ENCODE measurements at regions not wholly inside any gene's neighbourhood (a gene's known extent, or its start where the extent isn't known, plus 50 kb on each side); places are given as distances from the start of the nearest gene placed in this dataset.

DNA sequence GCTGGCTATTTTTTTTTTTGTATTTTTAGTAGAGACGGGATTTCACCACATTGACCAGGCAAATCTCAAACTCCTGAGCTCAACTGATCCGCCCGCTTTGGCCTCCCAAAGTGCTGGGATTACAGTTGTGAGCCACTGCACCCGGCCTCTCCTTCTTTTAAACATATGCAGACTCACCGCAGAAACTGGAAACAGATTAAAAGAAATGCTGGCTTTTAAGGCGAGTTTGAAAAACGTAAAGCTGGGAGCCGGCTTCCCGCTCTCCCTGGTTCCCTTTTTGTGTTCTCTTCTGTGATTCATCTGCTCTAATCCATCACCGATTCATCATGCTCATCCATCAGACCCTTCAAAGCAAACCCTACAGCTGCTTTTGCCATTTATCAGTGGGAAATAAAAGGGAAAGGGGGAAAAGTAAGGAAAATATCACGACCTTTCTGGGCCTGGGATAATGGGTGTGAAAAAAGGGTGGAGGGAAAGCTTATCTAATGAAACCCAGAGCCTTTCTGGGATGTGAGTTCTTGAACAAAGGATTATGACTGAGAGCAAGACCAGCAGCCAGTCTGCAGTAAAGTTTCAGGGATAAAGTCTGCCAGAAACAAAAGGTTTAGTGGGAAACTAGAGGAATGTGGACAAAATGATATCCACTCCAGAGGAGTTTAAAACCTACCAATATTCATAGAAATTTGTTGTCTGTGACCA is 92.3 kb upstream of the LRIG1 start:
- no peak for DNase-seq

DNA sequence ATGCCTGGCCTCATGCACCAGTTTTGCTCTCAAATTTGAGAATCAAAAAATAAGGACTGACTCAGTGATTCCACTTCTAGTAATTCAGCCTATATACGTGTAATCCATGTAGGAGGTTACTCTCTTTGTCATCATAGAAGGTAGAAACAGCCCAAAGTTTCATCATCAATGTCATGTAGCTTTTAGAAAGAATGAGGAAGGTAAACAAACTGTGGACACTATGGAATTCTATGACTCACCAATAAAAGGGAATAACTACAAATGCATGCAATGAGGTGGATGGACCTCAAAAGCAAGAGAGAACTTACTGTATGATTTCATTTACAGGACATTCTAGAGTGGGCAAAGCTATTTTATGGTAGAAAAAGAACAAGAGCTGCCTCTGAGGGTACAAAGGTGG is 93.2 kb upstream of the LRIG1 start:
- no peak for DNase-seq

DNA sequence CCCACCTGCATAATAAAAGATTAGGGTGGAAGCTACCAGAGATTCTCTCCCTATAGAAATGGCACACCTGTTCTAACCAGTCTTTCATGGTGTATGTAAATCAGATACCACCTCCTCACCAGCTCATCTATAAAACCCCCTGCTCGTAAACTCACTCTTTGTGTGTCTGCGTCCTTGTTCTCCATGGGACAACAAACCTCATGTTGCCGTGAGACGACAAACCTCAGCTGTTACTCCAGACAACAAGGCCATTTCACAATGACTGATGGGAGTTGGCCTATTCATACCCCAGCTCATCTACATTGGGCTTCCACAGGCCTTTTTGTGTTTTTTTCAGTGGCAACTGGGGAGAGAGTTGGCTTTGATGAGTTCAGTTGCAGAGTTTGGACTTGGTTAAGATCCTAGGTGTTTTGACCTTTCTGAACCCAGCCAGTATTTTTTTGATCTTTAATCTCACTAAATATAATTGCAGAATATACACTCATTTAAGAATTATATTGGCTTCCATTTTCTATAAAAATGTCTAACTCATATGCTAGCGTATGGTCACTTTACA is 96.6 kb upstream of the LRIG1 start:
- no peak for DNase-seq

DNA sequence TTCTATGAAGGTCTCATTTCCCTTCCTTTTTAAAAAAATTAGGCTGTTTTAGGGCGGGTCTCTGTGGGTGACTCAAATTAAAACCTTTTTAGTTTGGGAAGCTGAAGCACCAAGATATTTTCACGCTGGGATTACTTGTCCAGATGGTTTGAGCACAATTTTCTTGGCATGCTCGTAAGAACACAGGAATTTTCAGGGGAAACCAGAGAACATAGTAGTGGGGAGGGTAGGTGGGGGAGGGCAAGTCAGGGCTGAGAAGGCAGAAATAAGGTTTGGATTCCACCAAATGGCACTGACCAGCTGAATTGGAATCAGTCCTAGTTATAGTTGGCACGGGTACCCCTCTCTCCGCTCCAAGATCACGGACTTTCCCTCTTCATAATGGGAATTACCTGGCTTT is 97.3 kb upstream of the LRIG1 start:
- DNase-seq: no peak

DNA sequence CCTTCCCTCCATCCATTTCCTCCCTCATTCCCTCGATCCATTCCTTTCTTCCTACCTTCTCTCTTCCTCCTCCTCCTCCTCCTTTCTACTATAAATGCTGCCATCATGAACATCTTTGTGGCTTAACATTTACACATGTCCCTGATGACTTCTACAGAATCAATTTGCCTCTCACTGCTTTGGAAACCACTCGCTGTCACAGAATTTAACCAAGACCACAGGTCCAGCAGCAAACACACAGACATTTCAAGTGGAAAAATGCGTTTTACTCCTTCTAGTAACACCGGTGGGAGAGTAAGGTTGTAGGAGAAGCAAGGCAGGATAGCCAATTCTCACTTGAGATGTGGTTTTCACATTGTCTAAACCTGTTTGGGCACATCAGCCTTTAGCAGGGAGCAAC is 101.4 kb upstream of the LRIG1 start:
- no peak for DNase-seq

DNA sequence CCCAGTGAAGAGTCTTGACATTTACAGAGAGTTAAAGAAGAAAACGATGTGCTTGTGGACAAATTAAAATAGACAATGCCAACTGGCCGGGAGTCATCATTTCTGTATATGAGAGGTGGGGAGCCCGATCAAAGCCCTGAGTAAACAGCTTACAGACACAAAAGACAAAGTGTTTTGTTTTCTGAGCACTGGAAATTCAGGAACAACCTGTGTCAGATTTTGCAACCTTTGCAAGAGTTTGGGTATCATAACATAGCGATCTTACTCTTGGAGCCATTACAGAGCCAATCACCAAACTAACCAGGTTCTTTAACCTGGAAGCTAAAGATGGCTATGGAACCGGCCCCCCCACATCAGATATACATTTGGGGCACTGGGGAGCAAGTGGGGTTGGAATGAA is 101.9 kb upstream of the LRIG1 start:
- no peak for DNase-seq

DNA sequence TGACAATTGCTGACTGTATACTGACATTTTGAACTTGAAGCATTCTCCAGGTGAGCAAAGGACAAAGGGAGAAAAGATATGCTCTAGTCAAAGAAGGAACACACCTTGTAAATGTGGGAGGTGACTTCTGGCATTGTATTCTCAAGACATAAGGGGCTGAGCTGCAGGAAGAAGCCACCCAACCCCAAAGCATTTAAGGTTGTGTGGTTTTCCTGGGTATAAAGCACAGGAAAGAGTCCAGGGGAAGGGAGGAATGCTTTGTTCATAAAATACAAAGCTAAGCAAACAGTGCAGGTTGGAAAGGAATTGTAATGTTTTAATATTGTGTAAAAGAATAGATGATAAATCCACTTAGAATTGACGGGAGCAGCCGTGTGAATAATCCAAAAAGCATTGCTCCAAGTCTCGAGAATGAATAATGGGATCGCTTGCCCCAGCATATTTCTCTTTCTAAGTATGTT is 102.4 kb upstream of the LRIG1 start:
- DNase-seq: no peak

DNA sequence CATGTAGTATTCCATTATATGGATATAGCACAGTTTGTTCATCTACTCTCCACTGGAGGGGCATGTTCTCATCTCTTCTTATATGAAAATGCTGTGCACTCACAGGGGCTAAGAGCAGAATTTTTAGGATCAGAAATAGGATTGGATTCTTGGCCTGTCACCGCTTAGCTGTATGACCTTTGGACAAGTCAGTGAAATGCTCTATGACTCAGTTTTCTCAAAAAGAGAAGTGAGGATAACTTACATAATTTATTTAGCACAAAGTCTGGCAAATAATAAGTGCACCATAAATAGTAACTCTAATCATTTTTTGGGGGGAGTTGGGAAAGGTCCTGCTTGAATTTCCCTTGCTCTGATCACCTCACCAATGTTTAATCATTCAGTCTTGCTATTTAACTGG is 103.7 kb upstream of the LRIG1 start:
- DNase-seq: no peak

DNA sequence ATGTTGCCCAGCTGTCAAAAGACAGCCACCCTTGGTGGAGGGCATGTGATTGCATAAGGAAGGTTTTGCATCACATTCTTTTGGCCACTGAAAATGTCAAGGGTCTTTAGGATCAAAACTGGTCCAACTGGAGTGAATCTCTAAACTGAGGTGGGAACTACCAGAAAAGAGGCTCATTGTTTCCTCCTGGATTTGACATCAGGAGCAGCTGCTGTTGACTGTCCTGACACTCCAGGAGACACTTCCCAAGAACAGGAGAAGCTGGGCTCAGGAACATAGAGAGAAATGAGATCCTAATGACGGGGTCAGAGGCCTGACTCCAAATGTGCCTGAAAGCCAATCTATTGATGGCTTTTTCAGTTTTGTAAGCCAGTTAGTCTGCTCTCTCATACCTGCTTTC is 105.3 kb upstream of the LRIG1 start:
- DNase-seq: no peak

DNA sequence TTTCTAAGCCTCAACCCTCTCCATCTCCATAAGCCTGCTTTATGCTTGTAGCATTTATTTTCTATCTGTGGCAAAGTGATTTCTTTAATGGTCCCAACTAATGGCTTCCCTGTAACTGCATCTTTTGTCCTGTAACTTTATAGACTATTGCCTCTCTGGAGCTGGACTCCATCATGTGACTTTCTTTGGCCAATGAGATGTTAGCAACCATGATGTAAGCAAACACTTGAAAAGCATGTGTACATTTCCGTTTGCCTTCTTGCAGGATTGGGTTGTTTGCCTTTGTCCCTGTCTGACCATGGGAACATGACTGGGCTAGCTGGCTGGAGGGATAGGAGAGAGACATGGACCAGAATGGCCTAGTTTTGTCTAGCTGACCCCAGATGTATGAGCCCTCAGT is 106.0 kb upstream of the LRIG1 start:
- DNase-seq: no peak

DNA sequence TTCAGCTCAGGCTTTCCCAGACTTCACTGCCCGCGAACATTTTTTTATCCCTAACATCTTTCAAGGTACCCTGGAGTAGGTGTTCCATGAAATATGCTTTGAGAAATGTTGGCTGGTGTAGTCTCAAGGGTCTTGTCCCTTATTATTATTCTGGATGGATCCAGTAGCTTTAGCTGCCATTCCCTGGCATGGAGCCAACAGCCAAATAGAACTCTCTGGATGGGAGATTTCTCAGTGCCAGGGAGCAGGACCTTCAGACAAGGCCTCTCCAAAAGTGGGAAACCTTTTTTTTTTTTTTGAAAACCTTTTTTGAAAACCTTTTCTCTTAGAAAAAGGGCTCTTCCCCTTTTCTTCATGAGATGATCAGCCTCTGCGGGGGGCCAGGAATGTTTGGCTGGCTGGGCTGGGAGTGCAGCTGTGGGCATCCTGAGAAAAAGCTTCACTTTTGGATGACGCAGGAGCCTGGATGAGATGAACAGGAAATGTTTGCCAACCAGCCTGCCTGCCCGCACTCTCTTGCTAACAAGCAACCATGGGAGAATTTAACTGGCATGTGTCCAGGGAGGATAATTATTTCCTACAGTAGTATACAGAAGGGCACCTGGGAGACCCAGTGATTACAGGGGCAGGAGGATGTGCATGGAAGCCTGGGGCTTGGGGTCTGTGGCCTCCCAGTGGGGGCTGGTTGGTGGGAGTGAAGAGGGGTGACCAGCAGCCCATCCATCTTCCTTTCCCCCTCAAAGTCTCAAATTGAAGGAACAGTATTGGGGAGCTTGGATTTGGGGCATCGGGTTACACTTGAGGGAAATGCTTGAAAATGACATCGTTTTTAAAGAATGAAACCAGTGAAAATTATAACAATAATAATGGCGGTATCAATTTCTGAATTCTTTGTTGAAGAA is 109.1 kb upstream of the LRIG1 start:
- DNase-seq: no peak

DNA sequence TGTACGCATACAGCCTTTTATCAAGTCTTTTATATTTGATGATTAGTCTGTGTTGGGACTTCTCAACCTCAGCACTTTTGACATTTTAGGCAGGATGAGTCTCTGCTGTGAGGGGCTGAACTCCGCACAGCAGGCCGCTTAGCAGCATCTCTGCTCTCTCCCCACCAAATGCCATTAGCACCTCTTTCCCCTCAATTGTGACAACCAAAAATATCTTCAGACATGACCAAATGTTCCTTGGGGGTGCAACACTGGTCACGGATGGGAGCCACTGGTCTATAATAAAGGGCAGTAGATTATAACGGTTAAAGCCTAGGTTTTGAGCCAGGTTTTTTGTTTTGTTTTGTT is 109.7 kb upstream of the LRIG1 start:
- no peak for DNase-seq

DNA sequence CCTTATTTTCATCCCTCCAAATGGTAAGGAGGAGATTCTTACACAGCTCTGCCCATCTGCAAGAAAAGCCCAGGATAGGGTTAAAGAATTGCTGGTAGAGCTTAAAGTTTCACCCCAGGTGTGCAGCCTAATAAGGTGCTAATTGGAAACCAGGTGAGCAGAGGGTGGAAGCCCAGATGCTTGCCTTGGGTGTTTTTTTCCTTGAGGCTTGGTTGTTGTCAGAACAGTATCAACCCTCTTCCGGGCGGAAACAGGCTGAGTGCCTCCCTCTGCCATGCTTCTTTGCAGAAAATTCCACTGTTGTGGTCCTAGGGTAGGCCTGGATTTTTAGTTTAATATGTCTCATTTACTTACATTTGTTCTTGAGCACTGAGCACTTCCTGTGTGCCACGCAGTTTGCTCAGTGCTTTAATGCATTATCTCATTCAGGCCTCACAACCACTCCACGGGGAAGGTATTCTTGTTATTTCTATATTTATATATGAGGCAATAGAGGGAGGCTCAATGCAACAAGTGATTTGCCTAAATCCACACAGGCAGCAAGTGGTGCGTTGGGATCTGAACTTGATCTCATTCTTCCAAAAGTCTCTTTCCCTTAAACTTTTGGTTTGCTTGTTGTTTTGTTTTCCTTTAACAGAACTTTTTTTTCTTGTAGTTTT is 115.0 kb upstream of the LRIG1 start:
- no peak for DNase-seq

DNA sequence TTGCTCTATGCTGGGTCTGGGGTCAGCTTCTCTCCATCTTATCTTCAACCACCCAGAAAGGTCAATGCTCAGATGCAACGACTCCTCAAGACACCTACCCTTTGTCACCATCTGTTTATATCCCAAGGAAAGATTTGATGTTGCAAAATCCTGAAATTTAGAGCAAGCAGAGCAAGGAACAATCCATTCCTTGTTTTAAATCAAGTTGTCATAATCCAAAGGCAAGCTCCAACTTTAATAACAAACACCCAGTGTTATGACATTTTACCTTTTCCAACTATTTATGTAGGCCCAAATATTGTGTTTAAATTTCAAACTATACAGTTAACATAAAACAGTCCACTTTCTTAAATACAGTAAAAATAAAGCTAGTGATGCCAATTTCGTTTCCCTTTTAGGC is 116.5 kb upstream of the LRIG1 start:
- DNase-seq: no peak

DNA sequence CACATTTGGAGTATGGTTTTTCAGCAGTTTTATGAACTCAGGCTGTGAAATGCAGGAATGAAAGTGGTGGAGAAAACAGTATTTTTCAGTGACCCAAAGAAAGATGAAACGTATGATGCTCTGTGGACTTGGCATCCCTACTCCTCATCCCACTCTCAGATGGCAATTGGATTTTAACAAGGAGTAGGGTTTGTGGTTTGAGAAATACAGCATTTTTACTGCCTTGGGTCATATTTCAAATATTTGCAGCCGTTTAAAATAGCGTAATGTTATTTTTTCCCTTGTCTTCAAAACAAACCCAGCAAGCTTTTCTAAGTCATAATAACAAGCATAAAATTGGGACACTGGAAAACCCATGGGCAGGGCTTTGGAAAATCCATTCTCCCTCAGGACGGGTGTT is 117.2 kb upstream of the LRIG1 start:
- DNase-seq: no peak

DNA sequence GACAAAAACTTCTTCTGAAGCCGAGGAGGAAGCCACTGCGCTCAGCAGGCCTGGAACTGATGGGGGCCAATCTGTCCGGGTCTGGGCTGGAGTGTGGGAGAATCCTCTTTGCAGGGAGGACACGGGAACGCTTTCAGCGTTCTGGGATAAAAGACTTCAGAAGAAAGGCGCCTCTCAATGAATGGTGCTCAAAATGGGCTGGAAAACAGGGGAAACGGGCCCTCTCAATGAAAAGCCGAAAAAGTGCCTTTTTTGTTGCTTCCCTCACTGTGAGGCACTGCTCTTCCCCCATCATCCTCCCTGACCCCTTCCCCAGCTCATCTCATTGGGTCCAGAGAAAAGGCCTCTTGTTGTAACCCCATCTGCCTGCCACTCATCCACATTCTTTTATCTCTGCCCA is 119.5 kb upstream of the LRIG1 start:
- no peak for DNase-seq

DNA sequence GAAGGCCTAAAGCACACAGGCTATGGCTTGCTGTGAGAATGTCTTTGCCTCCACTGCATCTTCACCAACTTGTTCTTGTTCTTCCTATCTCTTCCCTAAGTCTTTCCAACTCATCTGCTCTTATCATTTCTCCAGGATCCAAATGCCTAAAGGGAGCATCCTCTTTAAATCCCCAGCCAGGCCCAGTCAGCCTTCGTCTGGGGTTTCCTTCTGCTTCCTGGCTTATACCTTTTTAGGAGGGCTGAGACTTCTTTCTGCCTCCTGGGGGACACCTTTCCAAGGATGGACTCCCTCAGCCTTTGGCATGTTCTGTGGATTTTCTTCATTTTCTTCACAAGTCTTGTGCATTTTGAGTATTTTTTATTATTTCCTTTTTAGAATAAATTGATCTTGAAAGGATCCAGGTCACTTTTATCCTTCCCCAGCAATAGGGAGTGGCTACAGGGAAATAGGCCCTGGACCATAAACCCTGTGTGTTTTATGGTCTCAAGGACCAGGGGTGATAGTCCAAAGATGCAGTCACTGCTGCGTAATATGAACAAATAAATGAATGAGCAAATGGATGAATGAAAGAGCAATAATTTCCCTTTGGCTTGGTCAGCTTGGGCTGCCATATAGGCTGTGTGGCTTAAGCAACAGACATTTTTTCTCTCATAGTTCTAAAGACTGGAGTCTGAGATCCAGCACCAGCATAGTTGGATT is 122.1 kb upstream of the LRIG1 start:
- DNase-seq: no peak

DNA sequence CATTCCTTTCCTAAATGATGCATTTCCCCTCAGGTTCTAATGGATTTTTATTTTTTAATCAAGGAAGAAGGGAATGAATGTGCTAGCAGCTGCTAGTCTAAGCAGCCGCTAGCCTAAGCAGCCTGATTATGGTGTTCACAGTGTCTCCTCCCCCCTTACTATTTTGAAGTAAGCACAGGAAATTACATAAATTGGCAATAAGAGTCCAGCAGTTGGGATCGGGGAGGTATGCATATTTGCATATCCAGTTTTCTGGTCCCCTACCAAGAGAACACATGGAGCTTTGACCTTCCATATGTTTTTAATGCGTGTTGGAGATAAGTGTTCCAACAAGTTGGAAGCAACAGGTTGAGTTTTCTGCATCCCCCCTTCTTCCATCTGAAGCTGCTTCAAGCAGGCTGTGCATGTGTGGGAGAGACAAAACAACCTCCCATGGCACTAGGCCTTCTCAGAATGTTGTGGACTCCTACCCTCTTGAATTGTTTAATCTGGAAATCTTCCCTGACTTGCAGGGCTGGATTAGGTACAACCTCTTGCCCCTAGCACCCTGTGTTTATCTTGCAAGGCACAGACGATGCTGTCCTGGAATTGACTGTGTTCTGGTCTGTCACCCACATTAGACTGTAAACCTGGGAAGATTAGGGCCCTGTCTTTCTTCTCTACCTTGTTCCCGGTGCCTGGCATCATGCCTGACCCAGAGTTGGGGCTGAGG is 124.8 kb upstream of the LRIG1 start:
- DNase-seq: no peak

DNA sequence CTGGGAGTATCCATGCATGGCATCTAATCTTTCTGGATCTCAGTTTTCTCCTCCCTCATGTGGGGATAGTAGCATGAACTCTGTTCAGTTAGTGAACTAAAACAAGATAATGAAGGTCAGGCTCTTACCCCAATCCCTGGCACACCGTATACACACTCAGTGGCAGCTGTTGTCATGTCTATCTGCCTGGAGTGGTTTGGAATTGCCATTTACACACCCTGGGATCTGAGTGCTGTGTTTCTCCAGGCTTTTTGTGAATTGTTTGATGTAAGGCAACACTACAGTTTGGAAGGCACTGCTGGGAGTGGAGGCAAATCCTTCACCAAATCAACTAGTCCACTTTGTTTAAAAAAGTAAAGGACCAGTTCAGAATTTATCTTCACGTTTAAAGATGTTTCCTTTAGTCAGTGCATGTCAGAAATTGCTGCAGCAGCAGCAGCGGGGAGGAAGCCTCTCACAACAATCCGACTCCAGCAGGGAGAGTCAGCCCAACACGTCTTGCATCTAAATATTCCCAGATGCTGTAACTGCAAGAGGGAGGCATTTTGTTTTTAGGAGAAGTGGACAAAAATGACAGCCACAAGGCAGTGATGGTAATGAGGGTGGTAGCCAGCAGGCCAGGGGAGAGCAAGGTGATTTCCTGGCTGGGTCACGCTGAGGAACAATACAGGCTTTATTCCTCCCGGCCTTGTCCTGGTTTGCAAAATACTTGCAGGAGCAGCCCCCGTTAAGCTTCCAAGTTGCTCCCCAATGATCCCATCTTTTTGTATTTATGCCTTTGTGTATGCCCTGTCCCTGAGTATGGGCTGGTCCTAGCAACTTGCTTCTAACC is 128.5 kb upstream of the LRIG1 start:
- DNase-seq: no peak

DNA sequence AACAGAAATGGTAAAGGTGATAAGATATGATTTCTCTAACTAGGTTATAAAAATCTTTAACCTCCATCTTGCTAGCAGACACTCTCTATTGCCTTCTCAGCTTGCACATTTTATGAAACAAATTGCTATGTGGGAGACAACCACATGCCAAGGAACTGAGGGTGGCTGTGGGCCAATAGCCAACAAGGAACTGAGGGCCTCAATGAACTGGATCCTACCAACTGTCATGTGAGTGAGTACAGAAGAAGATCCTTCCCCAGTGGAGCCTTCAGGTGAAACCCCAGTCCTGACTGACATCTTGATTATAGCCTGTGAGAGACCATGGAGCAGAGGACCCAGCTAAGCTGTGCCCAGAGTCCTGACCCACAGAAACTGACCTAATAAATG is 129.2 kb upstream of the LRIG1 start:
- no peak for DNase-seq
